GM18502 (cell line): ENCODE measurements at regions not wholly inside any gene's neighbourhood (a gene's known extent, or its start where the extent isn't known, plus 50 kb on each side); places are given as distances from the start of the nearest gene placed in this dataset.
A peak's percentile ranks its signal among the peaks of the same experiment; 100 is the strongest.

Source experiments
- ATAC-seq: cut with Tn5 transposase; IDR thresholded peaks from one replicate; pipeline ENCODE4 v1.9.1; 2021; ENCODE audit warnings: mild to moderate bottlenecking; ENCODE audit not compliant: unreplicated experiment, poor library complexity

- ATAC-seq: no peak
Measured at GRCh38 chr2:225158360-225158759, 116.1 kb upstream of the DOCK10 start.

GRCh38 chr2:225156853-225157451 lies 114.7 kb upstream of the DOCK10 start:
- no peak for ATAC-seq

- ATAC-seq: no peak
Measured at GRCh38 chr2:225140723-225141122, 98.5 kb upstream of the DOCK10 start.

- ATAC-seq: no peak
Measured at GRCh38 chr2:225137971-225138370, 95.7 kb upstream of the DOCK10 start.

- ATAC-seq: no peak
Measured at GRCh38 chr2:225136552-225136951, 94.3 kb upstream of the DOCK10 start.

GRCh38 chr2:225131898-225132297 lies 89.6 kb upstream of the DOCK10 start:
- no peak for ATAC-seq

- ATAC-seq: no peak
Measured at GRCh38 chr2:225130093-225130492, 87.8 kb upstream of the DOCK10 start.

GRCh38 chr2:225124311-225125017 lies 82.2 kb upstream of the DOCK10 start:
- no peak for ATAC-seq

GRCh38 chr2:225122583-225123486 lies 80.6 kb upstream of the DOCK10 start:
- ATAC-seq: no peak

- ATAC-seq: peak; percentile 47
Measured at GRCh38 chr2:225122007-225122406, 79.7 kb upstream of the DOCK10 start.

- ATAC-seq: no peak
Measured at GRCh38 chr2:225120186-225120585, 77.9 kb upstream of the DOCK10 start.

- no peak for ATAC-seq
Measured at GRCh38 chr2:225117051-225117716, 74.9 kb upstream of the DOCK10 start.

GRCh38 chr2:225114786-225115323 lies 72.6 kb upstream of the DOCK10 start:
- no peak for ATAC-seq

GRCh38 chr2:225113371-225114015 lies 71.2 kb upstream of the DOCK10 start:
- no peak for ATAC-seq

GRCh38 chr2:225112362-225113126 lies 70.3 kb upstream of the DOCK10 start:
- ATAC-seq: peak; percentile 72

GRCh38 chr2:225108805-225109204 lies 66.5 kb upstream of the DOCK10 start:
- ATAC-seq: no peak

- no peak for ATAC-seq
Measured at GRCh38 chr2:225104971-225105370, 62.7 kb upstream of the DOCK10 start.

- no peak for ATAC-seq
Measured at GRCh38 chr2:225104321-225104720, 62.1 kb upstream of the DOCK10 start.

- no peak for ATAC-seq
Measured at GRCh38 chr2:225103737-225104141, 61.5 kb upstream of the DOCK10 start.
